ENCODE measurements at regions not wholly inside any gene's neighbourhood (a gene's known extent, or its start where the extent isn't known, plus 50 kb on each side); places are given as distances from the start of the nearest gene placed in this dataset.

GRCh38 chr16:86050591-86051367 lies 151.8 kb downstream of the IRF8 start:
- no peak for FAIRE-seq
- TF ChIP-seq PAX5 (IDR thresholded peaks at IDR 0.05; ENCODE audit: insufficient read depth, low read length, severe bottlenecking) (no peak), POLR2A (IDR thresholded peaks at IDR 0.05; ENCODE audit: low read depth, low read length) (no peak), TAF1 (IDR thresholded peaks at IDR 0.05; ENCODE audit: low read depth, low read length) (no peak), POU2F2 (IDR thresholded peaks at IDR 0.05; ENCODE audit: low read depth, low read length) (no peak), POLR2AphosphoS5 (IDR thresholded peaks at IDR 0.05; ENCODE audit: low read depth, low read length) (no peak), SPI1 (IDR thresholded peaks at IDR 0.05; ENCODE audit: low read depth, low read length) (no peak)

GRCh38 chr16:86051368-86052114 lies 152.6 kb downstream of the IRF8 start:
- FAIRE-seq (no peak), DNase-seq (ENCODE audit: insufficient read length, low spot score) (no peak)
- no peak for TF ChIP-seq TAF1 (IDR thresholded peaks at IDR 0.05; ENCODE audit: low read depth, low read length)
- no peak for TF ChIP-seq SPI1 (IDR thresholded peaks at IDR 0.05; ENCODE audit: low read depth, low read length)
- TF ChIP-seq POLR2A (IDR thresholded peaks at IDR 0.05; ENCODE audit: low read depth, low read length), result no peak
- TF ChIP-seq POU2F2 (IDR thresholded peaks at IDR 0.05; ENCODE audit: low read depth, low read length), result no peak
- TF ChIP-seq POLR2AphosphoS5 (IDR thresholded peaks at IDR 0.05; ENCODE audit: low read depth, low read length), result no peak
- no peak for TF ChIP-seq PAX5 (IDR thresholded peaks at IDR 0.05; ENCODE audit: insufficient read depth, low read length, severe bottlenecking)

More at GRCh38 chr16:86050591-86051367, 151.8 kb downstream of the IRF8 start:
- no peak for DNase-seq (ENCODE audit: insufficient read length, low spot score)

- DNase-seq (ENCODE audit: insufficient read length, low spot score) (no peak), FAIRE-seq (no peak)
- no peak for TF ChIP-seq POLR2A (IDR thresholded peaks at IDR 0.05; ENCODE audit: low read depth, low read length)
- no peak for TF ChIP-seq POU2F2 (IDR thresholded peaks at IDR 0.05; ENCODE audit: low read depth, low read length)
- no peak for TF ChIP-seq POLR2AphosphoS5 (IDR thresholded peaks at IDR 0.05; ENCODE audit: low read depth, low read length)
- no peak for TF ChIP-seq SPI1 (IDR thresholded peaks at IDR 0.05; ENCODE audit: low read depth, low read length)
- TF ChIP-seq PAX5 (IDR thresholded peaks at IDR 0.05; ENCODE audit: insufficient read depth, low read length, severe bottlenecking), result no peak
- no peak for TF ChIP-seq TAF1 (IDR thresholded peaks at IDR 0.05; ENCODE audit: low read depth, low read length)
Measured at GRCh38 chr16:86052115-86052670, 153.2 kb downstream of the IRF8 start.

- no peak for TF ChIP-seq POLR2AphosphoS5 (IDR thresholded peaks at IDR 0.05; ENCODE audit: low read depth, low read length)
- TF ChIP-seq POU2F2 (IDR thresholded peaks at IDR 0.05; ENCODE audit: low read depth, low read length), result no peak
- TF ChIP-seq SPI1 (IDR thresholded peaks at IDR 0.05; ENCODE audit: low read depth, low read length), result no peak
- no peak for TF ChIP-seq PAX5 (IDR thresholded peaks at IDR 0.05; ENCODE audit: insufficient read depth, low read length, severe bottlenecking)
- no peak for TF ChIP-seq TAF1 (IDR thresholded peaks at IDR 0.05; ENCODE audit: low read depth, low read length)
- no peak for TF ChIP-seq POLR2A (IDR thresholded peaks at IDR 0.05; ENCODE audit: low read depth, low read length)
- no peak for DNase-seq (ENCODE audit: insufficient read length, low spot score)
- no peak for FAIRE-seq
Measured at GRCh38 chr16:86052926-86053325, 154.0 kb downstream of the IRF8 start.

- FAIRE-seq, result no peak
- DNase-seq (ENCODE audit: insufficient read length, low spot score), result no peak
- TF ChIP-seq PAX5 (IDR thresholded peaks at IDR 0.05; ENCODE audit: insufficient read depth, low read length, severe bottlenecking) (no peak), TAF1 (IDR thresholded peaks at IDR 0.05; ENCODE audit: low read depth, low read length) (no peak), SPI1 (IDR thresholded peaks at IDR 0.05; ENCODE audit: low read depth, low read length) (no peak), POLR2AphosphoS5 (IDR thresholded peaks at IDR 0.05; ENCODE audit: low read depth, low read length) (no peak), POLR2A (IDR thresholded peaks at IDR 0.05; ENCODE audit: low read depth, low read length) (no peak), POU2F2 (IDR thresholded peaks at IDR 0.05; ENCODE audit: low read depth, low read length) (no peak)
Measured at GRCh38 chr16:86059253-86060171, 160.6 kb downstream of the IRF8 start.

- TF ChIP-seq POU2F2 (IDR thresholded peaks at IDR 0.05; ENCODE audit: low read depth, low read length), result no peak
- TF ChIP-seq SPI1 (IDR thresholded peaks at IDR 0.05; ENCODE audit: low read depth, low read length), result no peak
- no peak for TF ChIP-seq PAX5 (IDR thresholded peaks at IDR 0.05; ENCODE audit: insufficient read depth, low read length, severe bottlenecking)
- no peak for TF ChIP-seq POLR2A (IDR thresholded peaks at IDR 0.05; ENCODE audit: low read depth, low read length)
- no peak for TF ChIP-seq TAF1 (IDR thresholded peaks at IDR 0.05; ENCODE audit: low read depth, low read length)
- no peak for DNase-seq (ENCODE audit: insufficient read length, low spot score)
- FAIRE-seq, result no peak
Measured at GRCh38 chr16:86060381-86061317, 161.7 kb downstream of the IRF8 start.

GRCh38 chr16:86061318-86061695 lies 162.3 kb downstream of the IRF8 start:
- DNase-seq (ENCODE audit: insufficient read length, low spot score) (no peak), FAIRE-seq (no peak)
- TF ChIP-seq SPI1 (IDR thresholded peaks at IDR 0.05; ENCODE audit: low read depth, low read length) (no peak), POU2F2 (IDR thresholded peaks at IDR 0.05; ENCODE audit: low read depth, low read length) (no peak), POLR2A (IDR thresholded peaks at IDR 0.05; ENCODE audit: low read depth, low read length) (no peak), TAF1 (IDR thresholded peaks at IDR 0.05; ENCODE audit: low read depth, low read length) (no peak), PAX5 (IDR thresholded peaks at IDR 0.05; ENCODE audit: insufficient read depth, low read length, severe bottlenecking) (no peak), POLR2AphosphoS5 (IDR thresholded peaks at IDR 0.05; ENCODE audit: low read depth, low read length) (no peak)
